SK-N-SH treated with all-trans-retinoic acid at 6 μM for 48 hours (cell line): ENCODE measurements at regions not wholly inside any gene's neighbourhood (a gene's known extent, or its start where the extent isn't known, plus 50 kb on each side); places are given as distances from the start of the nearest gene placed in this dataset.

ENCODE experiments used
- ATAC-seq: fragments of 200-7000 bp; cut with Tn5 transposase; 3 replicates; pipeline ENCODE4 v1.9.1; 2020; ENCODE audit warnings: mild to moderate bottlenecking, moderate library complexity
- ARNTL ChIP-seq: fragments of 450-650 bp; formaldehyde crosslinking; IDR thresholded peaks from 2 replicates; pipeline ENCODE4 v1.5.0; 2020; ENCODE audit warnings: low read depth, mild to moderate bottlenecking, moderate library complexity, borderline replicate concordance
- BACH2 ChIP-seq: fragments of 250-450 bp; sonication (Bioruptor Pico); IDR thresholded peaks from 2 replicates; pipeline ENCODE4 v1.9.0; 2021; ENCODE audit warnings: mild to moderate bottlenecking, borderline replicate concordance
- CSDC2 ChIP-seq: fragments of 250-450 bp; sonication (Bioruptor Pico); IDR thresholded peaks from 2 replicates; pipeline ENCODE4 v1.5.0; 2020; ENCODE audit warnings: mild to moderate bottlenecking, moderate library complexity
- ESRRG ChIP-seq: fragments of 250-450 bp; sonication (Bioruptor Pico); IDR thresholded peaks from 2 replicates; pipeline ENCODE4 v1.6.1; 2021; ENCODE audit warnings: mild to moderate bottlenecking
- GLIS3 ChIP-seq: fragments of 250-450 bp; sonication (Bioruptor Pico); IDR thresholded peaks from 2 replicates; pipeline ENCODE4 v1.5.0; 2020; ENCODE audit warnings: mild to moderate bottlenecking, moderate library complexity
- ISL1 ChIP-seq: fragments of 250-450 bp; sonication (Bioruptor Pico); IDR thresholded peaks from 2 replicates; pipeline ENCODE4 v2.1.2; 2022; ENCODE audit warnings: mild to moderate bottlenecking, moderate library complexity
- OSR1 ChIP-seq: fragments of 250-450 bp; sonication (Bioruptor Pico); IDR thresholded peaks from 2 replicates; pipeline ENCODE4 v1.8.0; 2022; ENCODE audit warnings: moderate library complexity, mild to moderate bottlenecking, inconsistent platforms
- PATZ1 ChIP-seq: fragments of 250-450 bp; sonication (Bioruptor Pico); IDR thresholded peaks from 2 replicates; pipeline ENCODE4 v1.8.0; 2020; ENCODE audit warnings: mild to moderate bottlenecking, moderate library complexity, borderline replicate concordance
- PPARA ChIP-seq: fragments of 250-450 bp; sonication (Bioruptor Pico); IDR thresholded peaks from 2 replicates; pipeline ENCODE4 v1.5.0; 2020; ENCODE audit warnings: mild to moderate bottlenecking, borderline replicate concordance
- SNAI2 ChIP-seq: fragments of 250-450 bp; sonication (Bioruptor Pico); IDR thresholded peaks from 2 replicates; pipeline ENCODE4 v1.5.0; 2020; ENCODE audit warnings: mild to moderate bottlenecking, moderate library complexity
- TCF4 ChIP-seq: fragments of 250-450 bp; sonication (Bioruptor Pico); IDR thresholded peaks from 2 replicates; pipeline ENCODE4 v1.8.0; 2021; ENCODE audit warnings: mild to moderate bottlenecking, moderate library complexity, borderline replicate concordance
- TOX ChIP-seq: fragments of 250-450 bp; sonication (Bioruptor Pico); IDR thresholded peaks from 2 replicates; pipeline ENCODE4 v1.8.0; 2021; ENCODE audit warnings: mild to moderate bottlenecking, moderate library complexity, borderline replicate concordance
- ZC3H10 ChIP-seq: fragments of 250-450 bp; sonication (Bioruptor Pico); IDR thresholded peaks from 2 replicates; pipeline ENCODE4 v1.5.1; 2021; ENCODE audit warnings: mild to moderate bottlenecking, moderate library complexity
- ZFP3 ChIP-seq: fragments of 250-450 bp; sonication (Bioruptor Pico); IDR thresholded peaks from 2 replicates; pipeline ENCODE4 v1.5.0; 2020; ENCODE audit warnings: mild to moderate bottlenecking, moderate library complexity
- ZFP30 ChIP-seq: fragments of 450-650 bp; formaldehyde crosslinking; IDR thresholded peaks from 2 replicates; pipeline ENCODE4 v1.5.0; 2022; ENCODE audit warnings: mild to moderate bottlenecking, moderate library complexity
- ZNF565 ChIP-seq: fragments of 450-650 bp; formaldehyde crosslinking; conservative IDR thresholded peaks from 2 replicates; pipeline ENCODE4 v1.5.0; 2020; ENCODE audit warnings: low read depth, mild to moderate bottlenecking, moderate library complexity
- ZNF70 ChIP-seq: fragments of 450-650 bp; formaldehyde crosslinking; IDR thresholded peaks from 2 replicates; pipeline ENCODE4 v1.5.0; 2020; ENCODE audit warnings: mild to moderate bottlenecking, moderate library complexity
- ZNF8 ChIP-seq: fragments of 450-650 bp; formaldehyde crosslinking; IDR thresholded peaks from 2 replicates; pipeline ENCODE4 v1.5.0; 2020; ENCODE audit warnings: mild to moderate bottlenecking, moderate library complexity
- TF ChIP-seq, protein P1 (sequence below): fragments of 250-450 bp; sonication (Bioruptor Pico); IDR thresholded peaks from 2 replicates; pipeline ENCODE4 v1.5.1; 2021; ENCODE audit warnings: mild to moderate bottlenecking, moderate library complexity
- TF ChIP-seq, protein P2 (sequence below): fragments of 250-450 bp; sonication (Bioruptor Pico); IDR thresholded peaks from 2 replicates; pipeline ENCODE4 v1.5.1; 2020; ENCODE audit warnings: low read depth, mild to moderate bottlenecking, moderate library complexity
- TF ChIP-seq, protein P3 (sequence below): fragments of 250-450 bp; sonication (Bioruptor Pico); IDR thresholded peaks from 2 replicates; pipeline ENCODE4 v1.8.0; 2021; ENCODE audit warnings: low read depth, mild to moderate bottlenecking, moderate library complexity, borderline replicate concordance
- TF ChIP-seq, protein P4 (sequence below): fragments of 250-450 bp; sonication (Bioruptor Pico); IDR thresholded peaks from 2 replicates; pipeline ENCODE4 v1.5.0; 2020; ENCODE audit warnings: mild to moderate bottlenecking, moderate library complexity

DNA sequence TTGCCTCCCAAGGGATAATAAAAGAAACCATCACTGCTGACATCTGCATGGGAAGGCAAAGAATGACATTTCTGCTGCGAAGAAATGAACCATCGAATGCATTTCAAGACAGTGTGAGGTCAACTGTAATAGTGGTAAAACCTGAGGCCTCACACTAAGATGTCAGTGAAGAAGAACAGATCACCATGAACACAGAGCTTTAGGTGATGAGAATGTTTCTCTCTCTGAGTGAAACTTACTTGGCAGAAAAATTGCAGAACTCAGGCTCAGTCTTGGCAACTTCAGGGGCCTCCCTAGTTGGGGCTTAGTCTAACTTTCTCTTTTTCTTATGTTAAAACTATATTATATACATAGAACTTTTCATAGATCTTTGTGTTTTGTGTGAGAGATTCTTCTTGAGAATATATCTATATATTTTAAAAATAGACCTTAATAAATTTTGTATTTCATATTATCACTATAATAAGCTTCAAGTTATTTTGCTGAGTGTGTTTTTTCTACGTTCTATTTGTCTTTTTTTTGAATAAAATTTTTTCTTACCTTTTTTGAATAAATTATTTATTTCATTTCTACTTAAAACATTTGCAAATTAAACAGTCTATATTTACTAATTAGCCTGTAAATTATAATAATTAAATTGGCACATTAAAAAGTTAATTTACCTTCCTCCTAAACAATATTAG lies 427.5 kb upstream of the TRIB2 start (continued):
- TF ChIP-seq TOX (CRISPR knock-in tag), result no peak

- no peak for ATAC-seq
- TF ChIP-seq ZC3H10 (CRISPR knock-in tag) (no peak), TOX (CRISPR knock-in tag) (no peak), PATZ1 (CRISPR knock-in tag) (no peak), ZNF8 (CRISPR knock-in tag) (no peak), OSR1 (CRISPR knock-in tag) (no peak), ZFP3 (CRISPR knock-in tag) (no peak), CSDC2 (CRISPR knock-in tag) (no peak), ISL1 (CRISPR knock-in tag) (no peak), ZNF565 (CRISPR knock-in tag) (no peak), BACH2 (CRISPR knock-in tag) (no peak), GLIS3 (no peak), ARNTL (CRISPR knock-in tag) (no peak), TCF4 (CRISPR knock-in tag) (no peak), ZFP30 (CRISPR knock-in tag) (no peak)
- TF ChIP-seq, protein P1, sequence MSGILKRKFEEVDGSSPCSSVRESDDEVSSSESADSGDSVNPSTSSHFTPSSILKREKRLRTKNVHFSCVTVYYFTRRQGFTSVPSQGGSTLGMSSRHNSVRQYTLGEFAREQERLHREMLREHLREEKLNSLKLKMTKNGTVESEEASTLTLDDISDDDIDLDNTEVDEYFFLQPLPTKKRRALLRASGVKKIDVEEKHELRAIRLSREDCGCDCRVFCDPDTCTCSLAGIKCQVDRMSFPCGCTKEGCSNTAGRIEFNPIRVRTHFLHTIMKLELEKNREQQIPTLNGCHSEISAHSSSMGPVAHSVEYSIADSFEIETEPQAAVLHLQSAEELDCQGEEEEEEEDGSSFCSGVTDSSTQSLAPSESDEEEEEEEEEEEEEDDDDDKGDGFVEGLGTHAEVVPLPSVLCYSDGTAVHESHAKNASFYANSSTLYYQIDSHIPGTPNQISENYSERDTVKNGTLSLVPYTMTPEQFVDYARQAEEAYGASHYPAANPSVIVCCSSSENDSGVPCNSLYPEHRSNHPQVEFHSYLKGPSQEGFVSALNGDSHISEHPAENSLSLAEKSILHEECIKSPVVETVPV (CRISPR knock-in tag), result no peak
- TF ChIP-seq, protein P2, sequence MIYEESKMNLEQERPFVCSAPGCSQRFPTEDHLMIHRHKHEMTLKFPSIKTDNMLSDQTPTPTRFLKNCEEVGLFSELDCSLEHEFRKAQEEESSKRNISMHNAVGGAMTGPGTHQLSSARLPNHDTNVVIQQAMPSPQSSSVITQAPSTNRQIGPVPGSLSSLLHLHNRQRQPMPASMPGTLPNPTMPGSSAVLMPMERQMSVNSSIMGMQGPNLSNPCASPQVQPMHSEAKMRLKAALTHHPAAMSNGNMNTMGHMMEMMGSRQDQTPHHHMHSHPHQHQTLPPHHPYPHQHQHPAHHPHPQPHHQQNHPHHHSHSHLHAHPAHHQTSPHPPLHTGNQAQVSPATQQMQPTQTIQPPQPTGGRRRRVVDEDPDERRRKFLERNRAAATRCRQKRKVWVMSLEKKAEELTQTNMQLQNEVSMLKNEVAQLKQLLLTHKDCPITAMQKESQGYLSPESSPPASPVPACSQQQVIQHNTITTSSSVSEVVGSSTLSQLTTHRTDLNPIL (CRISPR knock-in tag), result no peak
- TF ChIP-seq, protein P3, sequence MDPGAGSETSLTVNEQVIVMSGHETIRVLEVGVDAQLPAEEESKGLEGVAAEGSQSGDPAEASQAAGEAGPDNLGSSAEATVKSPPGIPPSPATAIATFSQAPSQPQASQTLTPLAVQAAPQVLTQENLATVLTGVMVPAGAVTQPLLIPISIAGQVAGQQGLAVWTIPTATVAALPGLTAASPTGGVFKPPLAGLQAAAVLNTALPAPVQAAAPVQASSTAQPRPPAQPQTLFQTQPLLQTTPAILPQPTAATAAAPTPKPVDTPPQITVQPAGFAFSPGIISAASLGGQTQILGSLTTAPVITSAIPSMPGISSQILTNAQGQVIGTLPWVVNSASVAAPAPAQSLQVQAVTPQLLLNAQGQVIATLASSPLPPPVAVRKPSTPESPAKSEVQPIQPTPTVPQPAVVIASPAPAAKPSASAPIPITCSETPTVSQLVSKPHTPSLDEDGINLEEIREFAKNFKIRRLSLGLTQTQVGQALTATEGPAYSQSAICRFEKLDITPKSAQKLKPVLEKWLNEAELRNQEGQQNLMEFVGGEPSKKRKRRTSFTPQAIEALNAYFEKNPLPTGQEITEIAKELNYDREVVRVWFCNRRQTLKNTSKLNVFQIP, result no peak
These were observed 425.4 kb upstream of the TRIB2 start for GRCh38 chr2:12291303-12291702.

DNA sequence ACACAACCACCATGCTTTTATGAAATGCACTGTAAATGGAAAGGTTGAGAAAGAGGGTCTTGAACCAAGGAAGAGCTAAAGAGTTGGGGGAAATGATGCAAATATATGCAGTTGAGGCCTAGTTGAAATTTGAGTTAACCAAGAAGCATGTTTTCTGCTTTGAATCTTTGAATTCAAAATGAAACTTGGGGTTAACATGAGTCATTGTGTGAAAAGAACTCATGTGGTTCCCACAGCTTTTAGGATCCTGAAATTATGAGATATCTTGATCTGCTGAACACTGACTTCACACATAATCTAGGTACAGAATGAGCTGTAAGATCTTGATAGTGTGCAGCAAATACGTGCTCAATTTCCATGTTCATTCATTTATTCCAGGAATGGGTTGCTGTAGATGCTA lies 422.9 kb upstream of the TRIB2 start:
- TF ChIP-seq TOX (CRISPR knock-in tag), result no peak
- TF ChIP-seq CSDC2 (CRISPR knock-in tag), result no peak
- no peak for TF ChIP-seq ZNF565 (CRISPR knock-in tag)
- TF ChIP-seq TCF4 (CRISPR knock-in tag), result no peak
- TF ChIP-seq, protein P3, result no peak
- TF ChIP-seq PPARA (CRISPR knock-in tag), result no peak
- no peak for TF ChIP-seq BACH2 (CRISPR knock-in tag)
- TF ChIP-seq, protein P4, sequence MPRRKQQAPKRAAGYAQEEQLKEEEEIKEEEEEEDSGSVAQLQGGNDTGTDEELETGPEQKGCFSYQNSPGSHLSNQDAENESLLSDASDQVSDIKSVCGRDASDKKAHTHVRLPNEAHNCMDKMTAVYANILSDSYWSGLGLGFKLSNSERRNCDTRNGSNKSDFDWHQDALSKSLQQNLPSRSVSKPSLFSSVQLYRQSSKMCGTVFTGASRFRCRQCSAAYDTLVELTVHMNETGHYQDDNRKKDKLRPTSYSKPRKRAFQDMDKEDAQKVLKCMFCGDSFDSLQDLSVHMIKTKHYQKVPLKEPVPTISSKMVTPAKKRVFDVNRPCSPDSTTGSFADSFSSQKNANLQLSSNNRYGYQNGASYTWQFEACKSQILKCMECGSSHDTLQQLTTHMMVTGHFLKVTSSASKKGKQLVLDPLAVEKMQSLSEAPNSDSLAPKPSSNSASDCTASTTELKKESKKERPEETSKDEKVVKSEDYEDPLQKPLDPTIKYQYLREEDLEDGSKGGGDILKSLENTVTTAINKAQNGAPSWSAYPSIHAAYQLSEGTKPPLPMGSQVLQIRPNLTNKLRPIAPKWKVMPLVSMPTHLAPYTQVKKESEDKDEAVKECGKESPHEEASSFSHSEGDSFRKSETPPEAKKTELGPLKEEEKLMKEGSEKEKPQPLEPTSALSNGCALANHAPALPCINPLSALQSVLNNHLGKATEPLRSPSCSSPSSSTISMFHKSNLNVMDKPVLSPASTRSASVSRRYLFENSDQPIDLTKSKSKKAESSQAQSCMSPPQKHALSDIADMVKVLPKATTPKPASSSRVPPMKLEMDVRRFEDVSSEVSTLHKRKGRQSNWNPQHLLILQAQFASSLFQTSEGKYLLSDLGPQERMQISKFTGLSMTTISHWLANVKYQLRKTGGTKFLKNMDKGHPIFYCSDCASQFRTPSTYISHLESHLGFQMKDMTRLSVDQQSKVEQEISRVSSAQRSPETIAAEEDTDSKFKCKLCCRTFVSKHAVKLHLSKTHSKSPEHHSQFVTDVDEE (CRISPR knock-in tag), result no peak
- TF ChIP-seq PATZ1 (CRISPR knock-in tag), result no peak
- no peak for TF ChIP-seq ISL1 (CRISPR knock-in tag)
- TF ChIP-seq, protein P2 (CRISPR knock-in tag), result no peak
- TF ChIP-seq GLIS3, result no peak
- no peak for TF ChIP-seq ESRRG (CRISPR knock-in tag)
- TF ChIP-seq ZNF70 (CRISPR knock-in tag), result no peak
- TF ChIP-seq SNAI2 (CRISPR knock-in tag), result no peak
- ATAC-seq, result no peak
